Head of caudate nucleus (tissue), 42 donors: ENCODE measurements at regions not wholly inside any gene's neighbourhood (a gene's known extent, or its start where the extent isn't known, plus 50 kb on each side); places are given as distances from the start of the nearest gene placed in this dataset.
"Not testable (repeated sequence)": the region's sequence is repeated elsewhere in the genome, so short reads cannot be mapped to it uniquely, and the experiment has no call there.

Experiments
- DNase-seq, 42 donors: peaks; one replicate each; pipeline versions ENCODE4 v3.0.0 to v3.0.0-alpha.2; 2020 to 2021; ENCODE audit warnings: mixed read lengths in 7 of 42
- intact Hi-C: fragments of 100-400 bp; cut with DNase I; formaldehyde crosslinking; loops from one replicate; pipeline ENCODE4 v1.15.0; 2022

- intact Hi-C loops = no loop called here
- DNase-seq = peak in 16 of 42 donors; percentile 6 to 61 (median 36)
These were observed 169.7 kb upstream of the ATP2B1 start for GRCh38 chr12:89878327-89878726.

GRCh38 chr12:89877671-89878070, 169.0 kb upstream of the ATP2B1 start:
- intact Hi-C loops = no loop called here
- DNase-seq = no peak

- DNase-seq = no peak
- intact Hi-C loops = no loop called here
These were observed 168.5 kb upstream of the ATP2B1 start for GRCh38 chr12:89877136-89877535.

- no peak for DNase-seq
- intact Hi-C loops = no loop called here
These were observed 167.2 kb upstream of the ATP2B1 start for GRCh38 chr12:89875809-89876208.

GRCh38 chr12:89875225-89875624, 166.6 kb upstream of the ATP2B1 start:
- no peak for DNase-seq
- intact Hi-C loops = no loop called here

GRCh38 chr12:89874146-89874545, 165.5 kb upstream of the ATP2B1 start:
- DNase-seq = no peak
- intact Hi-C loops = no loop called here

- peak; percentile 16 to 83 (median 51) for DNase-seq
- intact Hi-C loops = no loop called here
These were observed 165.1 kb upstream of the ATP2B1 start for GRCh38 chr12:89873745-89874144.

GRCh38 chr12:89872922-89873630, 164.4 kb upstream of the ATP2B1 start:
- peak in 16 of 42 donors; percentile 7 to 74 (median 38) for DNase-seq
- intact Hi-C loops = no loop called here

- no peak for DNase-seq
- intact Hi-C loops = no loop called here
These were observed 162.0 kb upstream of the ATP2B1 start for GRCh38 chr12:89870413-89871184.

- DNase-seq, intact Hi-C loops: not testable (repeated sequence)
These were observed 159.0 kb upstream of the ATP2B1 start for GRCh38 chr12:89867611-89868010.

GRCh38 chr12:89864411-89864810, 155.8 kb upstream of the ATP2B1 start:
- intact Hi-C loops = no loop called here
- no peak for DNase-seq

GRCh38 chr12:89863968-89864367, 155.3 kb upstream of the ATP2B1 start:
- DNase-seq = no peak
- intact Hi-C loops = no loop called here

- peak in 20 of 42 donors; percentile 14 to 78 (median 42) for DNase-seq
These were observed 154.9 kb upstream of the ATP2B1 start for GRCh38 chr12:89863493-89863938.

GRCh38 chr12:89862511-89863445, 154.1 kb upstream of the ATP2B1 start:
- DNase-seq = peak in 12 of 42 donors; percentile 13 to 45 (median 24)
- intact Hi-C loops = no loop called here

More at GRCh38 chr12:89863493-89863938, 154.9 kb upstream of the ATP2B1 start:
- intact Hi-C loops = no loop called here

GRCh38 chr12:89861086-89861485, 152.4 kb upstream of the ATP2B1 start:
- DNase-seq = no peak
- intact Hi-C loops = no loop called here

- intact Hi-C loops = no loop called here
- DNase-seq = peak in 5 of 42 donors; percentile 6 to 47 (median 18)
These were observed 151.0 kb upstream of the ATP2B1 start for GRCh38 chr12:89859508-89860220.

- intact Hi-C loops = no loop called here
- no peak for DNase-seq
These were observed 150.1 kb upstream of the ATP2B1 start for GRCh38 chr12:89858718-89859117.

GRCh38 chr12:89857652-89858274, 149.1 kb upstream of the ATP2B1 start:
- no peak for DNase-seq
- intact Hi-C loops = no loop called here
